ENCODE measurements at regions not wholly inside any gene's neighbourhood (a gene's known extent, or its start where the extent isn't known, plus 50 kb on each side); places are given as distances from the start of the nearest gene placed in this dataset.

DNA sequence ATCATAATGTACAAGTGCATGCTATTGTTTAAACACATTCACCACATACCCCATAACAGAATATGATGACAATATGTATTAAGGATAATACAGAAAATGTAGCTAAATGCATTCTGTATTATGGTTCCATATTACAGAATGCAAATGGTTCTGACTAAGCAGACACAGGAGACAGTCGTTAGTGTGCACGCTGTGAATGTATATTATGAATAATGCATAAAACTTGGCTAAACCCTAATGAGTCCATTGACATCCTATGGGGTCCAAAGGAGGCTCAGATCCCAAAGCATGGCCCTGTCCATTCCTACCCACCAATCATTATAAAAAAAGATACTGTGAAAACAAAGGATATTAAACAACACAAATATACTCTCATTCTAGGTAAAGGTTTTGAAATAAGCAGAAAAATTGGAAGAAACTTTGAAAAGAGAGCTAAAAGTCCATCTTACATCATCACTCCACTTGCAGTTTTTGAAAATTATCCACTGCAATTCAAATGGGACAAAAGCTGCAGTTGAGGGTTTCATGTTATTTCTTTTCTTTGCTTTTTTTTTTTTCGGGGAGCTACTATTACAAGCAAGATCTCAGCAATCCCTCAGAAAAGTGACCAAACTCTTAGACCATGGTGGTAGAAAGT lies 415.1 kb downstream of the BCAT1 start:
- TF ChIP-seq, protein P1, sequence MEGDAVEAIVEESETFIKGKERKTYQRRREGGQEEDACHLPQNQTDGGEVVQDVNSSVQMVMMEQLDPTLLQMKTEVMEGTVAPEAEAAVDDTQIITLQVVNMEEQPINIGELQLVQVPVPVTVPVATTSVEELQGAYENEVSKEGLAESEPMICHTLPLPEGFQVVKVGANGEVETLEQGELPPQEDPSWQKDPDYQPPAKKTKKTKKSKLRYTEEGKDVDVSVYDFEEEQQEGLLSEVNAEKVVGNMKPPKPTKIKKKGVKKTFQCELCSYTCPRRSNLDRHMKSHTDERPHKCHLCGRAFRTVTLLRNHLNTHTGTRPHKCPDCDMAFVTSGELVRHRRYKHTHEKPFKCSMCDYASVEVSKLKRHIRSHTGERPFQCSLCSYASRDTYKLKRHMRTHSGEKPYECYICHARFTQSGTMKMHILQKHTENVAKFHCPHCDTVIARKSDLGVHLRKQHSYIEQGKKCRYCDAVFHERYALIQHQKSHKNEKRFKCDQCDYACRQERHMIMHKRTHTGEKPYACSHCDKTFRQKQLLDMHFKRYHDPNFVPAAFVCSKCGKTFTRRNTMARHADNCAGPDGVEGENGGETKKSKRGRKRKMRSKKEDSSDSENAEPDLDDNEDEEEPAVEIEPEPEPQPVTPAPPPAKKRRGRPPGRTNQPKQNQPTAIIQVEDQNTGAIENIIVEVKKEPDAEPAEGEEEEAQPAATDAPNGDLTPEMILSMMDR (IDR thresholded peaks at IDR 0.05): no peak
- TF ChIP-seq POLR2A (IDR thresholded peaks at IDR 0.05): no peak
